Natural killer cell (primary cell): ENCODE measurements at regions not wholly inside any gene's neighbourhood (a gene's known extent, or its start where the extent isn't known, plus 50 kb on each side); places are given as distances from the start of the nearest gene placed in this dataset.

Source experiments
- ATAC-seq, 3 donors: fragments of 150-1000 bp in 2 of 3; fragments of 200-7000 bp in 1 of 3; cut with Tn5 transposase; 1 replicate in 1 of 3; 2 replicates in 2 of 3; pipeline ENCODE4 v1.10.0; 2021; ENCODE audit warnings: mild to moderate bottlenecking in 2 of 3, moderate library complexity in 2 of 3
- DNase-seq, 2 donors: peaks; one replicate each; pipeline versions ENCODE4 v3.0.0 to v3.0.0-alpha.2; 2013 to 2021; ENCODE audit warnings: mixed read lengths in 1 of 2
- H3K27ac ChIP-seq: one replicate; pipeline ENCODE4 v1.5.1; 2013; ENCODE audit warnings: mild to moderate bottlenecking, low read length
- H3K27me3 ChIP-seq: one replicate; pipeline ENCODE4 v1.6.1; 2013; ENCODE audit warnings: low read length; ENCODE audit not compliant: control insufficient read depth, insufficient read depth
- H3K36me3 ChIP-seq: one replicate; pipeline ENCODE4 v1.6.1; 2013; ENCODE audit warnings: low read length; ENCODE audit not compliant: control insufficient read depth, insufficient read depth
- H3K4me1 ChIP-seq: one replicate; pipeline ENCODE4 v1.6.1; 2013; ENCODE audit warnings: low read length; ENCODE audit not compliant: control insufficient read depth, insufficient read depth
- H3K4me3 ChIP-seq: one replicate; pipeline ENCODE4 v1.5.1; 2013; ENCODE audit warnings: low read length
- H3K9me3 ChIP-seq: one replicate; pipeline ENCODE4 v1.6.1; 2013; ENCODE audit warnings: low read length; ENCODE audit not compliant: control insufficient read depth, insufficient read depth
- H3K27ac Mint-ChIP-seq, 2 donors: one replicate each; pipeline ENCODE4 v1.8.0; 2022; ENCODE audit warnings: mild to moderate bottlenecking in 2 of 2, mixed read lengths in 2 of 2, moderate library complexity in 1 of 2
- H3K27me3 Mint-ChIP-seq, 2 donors: one replicate each; pipeline ENCODE4 v1.8.0; 2022; ENCODE audit warnings: low read depth in 2 of 2, mixed read lengths in 2 of 2
- H3K36me3 Mint-ChIP-seq: one replicate; pipeline ENCODE4 v1.8.0; 2022; ENCODE audit warnings: mixed read lengths
- H3K4me1 Mint-ChIP-seq, 2 donors: one replicate each; pipeline ENCODE4 v1.8.0; 2022; ENCODE audit warnings: mixed read lengths in 2 of 2
- H3K4me3 Mint-ChIP-seq: one replicate; pipeline ENCODE4 v1.8.0; 2022; ENCODE audit warnings: mild to moderate bottlenecking, moderate library complexity, mixed read lengths
- H3K9me3 Mint-ChIP-seq, 2 donors: one replicate each; pipeline ENCODE4 v1.8.0; 2022; ENCODE audit warnings: mixed read lengths in 2 of 2
- CTCF ChIP-seq: fragments of 200-600 bp; IDR thresholded peaks from one replicate; pipeline ENCODE4 v1.8.0; 2022; ENCODE audit warnings: antibody characterized with exemption
- WGBS: methylation state at CpG from one replicate; pipeline ENCODE4 v1.1.7; 2013; ENCODE audit warnings: missing lambda C conversion rate; ENCODE audit not compliant: insufficient coverage; 5-methylcytosine and 5-hydroxymethylcytosine counted together
- intact Hi-C: fragments of 100-400 bp; cut with micrococcal nuclease; formaldehyde crosslinking; loops from one replicate; pipeline ENCODE4 v1.14.2; 2022

GRCh38 chr13:82672248-82672647 lies 1210.0 kb downstream of the SLITRK1 start:
- Histone ChIP-seq H3K27me3 (no peaks in the 10 kb centered on the region), H3K36me3 (no peaks in the 10 kb centered on the region), H3K9me3 (no peaks in the 10 kb centered on the region), H3K27ac (no peak overlapping the region), H3K4me1 (no peaks in the 10 kb centered on the region), H3K4me3 (no peak overlapping the region)
- H3K27ac Mint-ChIP-seq, result no peak overlapping the region
- DNase-seq, result no peak
- no peaks in the 10 kb centered on the region for H3K4me1 Mint-ChIP-seq
- intact Hi-C loops, result no loop called here
- H3K27me3 Mint-ChIP-seq, result no peaks in the 10 kb centered on the region
- peaks cover 2 to 7% of the 10 kb centered on the region in 2 donors for H3K9me3 Mint-ChIP-seq
- ATAC-seq, result no peak
- H3K36me3 Mint-ChIP-seq, result no peaks in the 10 kb centered on the region
- no peak for TF ChIP-seq CTCF
- 83% methylated on average over 2 of the region's 2 CpGs for WGBS
- H3K4me3 Mint-ChIP-seq, result no peak overlapping the region

GRCh38 chr13:82664183-82664582 lies 1218.1 kb downstream of the SLITRK1 start:
- Mint-ChIP-seq H3K27me3 (no peaks in the 10 kb centered on the region), H3K4me1 (no peaks in the 10 kb centered on the region), H3K27ac (no peak overlapping the region), H3K9me3 (peaks cover 12% of the 10 kb centered on the region in 2 donors), H3K4me3 (no peak overlapping the region), H3K36me3 (peaks cover 19% of the 10 kb centered on the region)
- Histone ChIP-seq H3K27ac (no peak overlapping the region), H3K27me3 (no peaks in the 10 kb centered on the region), H3K36me3 (no peaks in the 10 kb centered on the region), H3K9me3 (peaks cover 4% of the 10 kb centered on the region), H3K4me3 (no peak overlapping the region), H3K4me1 (no peaks in the 10 kb centered on the region)
- WGBS, result no CpG with 5 or more reads among the region's 1 CpG
- intact Hi-C loops, result no loop called here
- ATAC-seq, result no peak
- no peak for TF ChIP-seq CTCF
- DNase-seq, result no peak

- ATAC-seq, result no peak
- H3K4me1 ChIP-seq, result no peaks in the 10 kb centered on the region
- H3K27ac Mint-ChIP-seq, result no peak overlapping the region
- no peak for DNase-seq
- H3K27me3 ChIP-seq, result no peaks in the 10 kb centered on the region
- H3K4me3 Mint-ChIP-seq, result no peak overlapping the region
- peaks cover 4% of the 10 kb centered on the region for H3K9me3 ChIP-seq
- H3K4me1 Mint-ChIP-seq, result no peaks in the 10 kb centered on the region
- no peak overlapping the region for H3K4me3 ChIP-seq
- H3K9me3 Mint-ChIP-seq, result peaks cover 12% of the 10 kb centered on the region in 2 donors
- H3K27me3 Mint-ChIP-seq, result no peaks in the 10 kb centered on the region
- no peaks in the 10 kb centered on the region for H3K36me3 ChIP-seq
- TF ChIP-seq CTCF, result no peak
- H3K36me3 Mint-ChIP-seq, result peaks cover 12% of the 10 kb centered on the region
- intact Hi-C loops, result no loop called here
- no peak overlapping the region for H3K27ac ChIP-seq
- WGBS, result 84% methylated on average over 4 of the region's 4 CpGs
Measured at GRCh38 chr13:82661126-82661525, 1221.1 kb downstream of the SLITRK1 start.

GRCh38 chr13:82658811-82659210 lies 1223.5 kb downstream of the SLITRK1 start:
- H3K36me3 Mint-ChIP-seq, result peaks cover 12% of the 10 kb centered on the region
- Histone ChIP-seq H3K36me3 (no peaks in the 10 kb centered on the region), H3K4me1 (no peaks in the 10 kb centered on the region), H3K4me3 (no peak overlapping the region), H3K27me3 (no peaks in the 10 kb centered on the region), H3K27ac (no peak overlapping the region), H3K9me3 (peaks cover 4% of the 10 kb centered on the region)
- TF ChIP-seq CTCF, result no peak
- H3K27ac Mint-ChIP-seq, result no peak overlapping the region
- no peak overlapping the region for H3K4me3 Mint-ChIP-seq
- DNase-seq, result no peak
- H3K27me3 Mint-ChIP-seq, result no peaks in the 10 kb centered on the region
- intact Hi-C loops, result no loop called here
- ATAC-seq, result no peak
- peaks cover 12 to 15% of the 10 kb centered on the region in 2 donors for H3K9me3 Mint-ChIP-seq
- H3K4me1 Mint-ChIP-seq, result no peaks in the 10 kb centered on the region
- WGBS, result no CpG with 5 or more reads among the region's 1 CpG
